ENCODE measurements at regions not wholly inside any gene's neighbourhood (a gene's known extent, or its start where the extent isn't known, plus 50 kb on each side); places are given as distances from the start of the nearest gene placed in this dataset.
"Not testable (repeated sequence)": the region's sequence is repeated elsewhere in the genome, so short reads cannot be mapped to it uniquely, and the experiment has no call there.

DNA sequence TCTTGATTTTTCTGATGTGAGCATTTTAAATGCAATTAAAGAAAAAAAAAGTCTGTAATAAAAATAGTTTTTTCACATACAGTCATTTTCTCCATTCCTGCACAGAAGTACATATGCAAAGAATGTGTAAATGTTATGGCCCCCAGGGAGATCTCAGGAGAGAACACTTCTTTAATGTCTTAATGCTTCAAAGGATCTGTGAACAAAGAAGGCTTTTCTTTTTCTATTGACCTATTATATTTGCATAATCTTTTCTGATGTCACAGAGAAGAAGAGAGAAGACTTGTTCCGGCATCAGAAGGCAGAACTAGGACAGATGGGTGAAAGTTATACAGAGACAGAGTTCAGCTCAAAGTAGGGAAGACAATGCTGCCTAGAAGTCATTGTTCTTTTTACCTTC lies 413.5 kb upstream of the STXBP6 start:
- Histone ChIP-seq H3K36me3 (ENCODE audit: control insufficient read depth in 2 of 2, insufficient read depth in 2 of 2, low read length in 2 of 2) (no peaks in the 10 kb centered on the region), H3K9ac (ENCODE audit: low read depth in 1 of 2, low read length in 2 of 2) (no peak overlapping the region), H3K4me3 (ENCODE audit: low read length in 2 of 2) (no peak overlapping the region), H3K27ac (ENCODE audit: low read depth in 2 of 2, low read length in 2 of 2) (no peak overlapping the region), H3K4me1 (ENCODE audit: control insufficient read depth in 2 of 2, insufficient read depth in 2 of 2, low read length in 2 of 2) (no peaks in the 10 kb centered on the region), H3K9me3 (ENCODE audit: control insufficient read depth in 2 of 2, low read length in 2 of 2) (no peaks in the 10 kb centered on the region), H3K27me3 (ENCODE audit: control insufficient read depth in 2 of 2, insufficient read depth in 2 of 2, low read length in 2 of 2) (no peaks in the 10 kb centered on the region)

DNA sequence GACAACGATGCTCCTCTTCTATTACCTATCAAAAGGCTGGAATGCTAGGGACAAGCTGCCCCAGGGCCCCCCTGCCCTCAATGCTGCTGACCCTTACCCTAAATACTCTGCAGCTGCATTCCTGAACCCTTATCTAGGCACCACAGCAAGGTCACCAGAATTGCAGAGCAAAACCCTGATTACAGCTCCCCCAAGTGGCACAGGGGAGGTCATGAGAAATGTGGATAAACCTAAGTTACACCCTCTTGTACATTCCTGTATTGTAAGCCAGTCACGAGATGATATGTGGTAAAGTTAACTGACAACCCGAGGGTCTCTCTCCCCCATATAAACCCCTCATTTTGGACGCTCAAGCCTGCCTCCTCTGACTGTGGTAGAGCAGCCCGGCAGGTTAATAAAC lies 411.8 kb upstream of the STXBP6 start:
- no peaks in the 10 kb centered on the region for H3K9me3 ChIP-seq (ENCODE audit: control insufficient read depth in 2 of 2, low read length in 2 of 2)
- no peaks in the 10 kb centered on the region for H3K27me3 ChIP-seq (ENCODE audit: control insufficient read depth in 2 of 2, insufficient read depth in 2 of 2, low read length in 2 of 2)
- H3K4me3 ChIP-seq (ENCODE audit: low read length in 2 of 2), result no peak overlapping the region
- no peaks in the 10 kb centered on the region for H3K4me1 ChIP-seq (ENCODE audit: control insufficient read depth in 2 of 2, insufficient read depth in 2 of 2, low read length in 2 of 2)
- no peak overlapping the region for H3K27ac ChIP-seq (ENCODE audit: low read depth in 2 of 2, low read length in 2 of 2)
- H3K9ac ChIP-seq (ENCODE audit: low read depth in 1 of 2, low read length in 2 of 2), result no peak overlapping the region
- no peaks in the 10 kb centered on the region for H3K36me3 ChIP-seq (ENCODE audit: control insufficient read depth in 2 of 2, insufficient read depth in 2 of 2, low read length in 2 of 2)

DNA sequence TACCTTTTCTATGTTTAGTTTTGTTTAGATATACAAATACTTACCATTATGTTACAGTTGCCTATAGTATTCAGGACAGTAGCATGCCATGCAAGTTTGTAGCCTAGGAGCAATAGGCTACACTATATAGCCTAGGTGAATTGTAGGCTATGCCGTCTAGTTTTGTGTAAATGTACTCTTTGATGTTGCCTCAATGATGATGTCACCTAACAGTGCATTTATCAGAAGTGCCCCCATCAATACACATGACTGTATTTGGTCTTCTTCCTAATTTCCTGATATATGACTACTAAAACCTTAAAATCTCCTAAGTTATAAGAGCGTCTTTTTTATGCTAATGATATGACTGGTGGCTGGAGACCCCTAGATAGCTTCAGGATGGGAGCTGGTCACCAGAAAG lies 394.4 kb upstream of the STXBP6 start:
- H3K4me3 ChIP-seq (ENCODE audit: low read length in 2 of 2), result no peak overlapping the region
- H3K9me3 ChIP-seq (ENCODE audit: control insufficient read depth in 2 of 2, low read length in 2 of 2), result no peaks in the 10 kb centered on the region

GRCh38 chr14:25440382-25440781 lies 390.4 kb upstream of the STXBP6 start:
- not testable (repeated sequence) for H3K9ac ChIP-seq (ENCODE audit: low read depth in 1 of 2, low read length in 2 of 2); H3K27ac ChIP-seq (ENCODE audit: low read depth in 2 of 2, low read length in 2 of 2); H3K36me3 ChIP-seq (ENCODE audit: control insufficient read depth in 2 of 2, insufficient read depth in 2 of 2, low read length in 2 of 2); H3K4me1 ChIP-seq (ENCODE audit: control insufficient read depth in 2 of 2, insufficient read depth in 2 of 2, low read length in 2 of 2); H3K27me3 ChIP-seq (ENCODE audit: control insufficient read depth in 2 of 2, insufficient read depth in 2 of 2, low read length in 2 of 2); H3K4me3 ChIP-seq (ENCODE audit: low read length in 2 of 2); H3K9me3 ChIP-seq (ENCODE audit: control insufficient read depth in 2 of 2, low read length in 2 of 2)

More for the DNA sequence above, 394.4 kb upstream of the STXBP6 start:
- Histone ChIP-seq H3K27me3 (ENCODE audit: control insufficient read depth in 2 of 2, insufficient read depth in 2 of 2, low read length in 2 of 2) (no peaks in the 10 kb centered on the region), H3K36me3 (ENCODE audit: control insufficient read depth in 2 of 2, insufficient read depth in 2 of 2, low read length in 2 of 2) (no peaks in the 10 kb centered on the region), H3K27ac (ENCODE audit: low read depth in 2 of 2, low read length in 2 of 2) (no peak overlapping the region), H3K4me1 (ENCODE audit: control insufficient read depth in 2 of 2, insufficient read depth in 2 of 2, low read length in 2 of 2) (no peaks in the 10 kb centered on the region), H3K9ac (ENCODE audit: low read depth in 1 of 2, low read length in 2 of 2) (no peak overlapping the region)

GRCh38 chr14:25436906-25437305 lies 387.0 kb upstream of the STXBP6 start:
- Histone ChIP-seq H3K9ac (ENCODE audit: low read depth in 1 of 2, low read length in 2 of 2) (no peak overlapping the region), H3K9me3 (ENCODE audit: control insufficient read depth in 2 of 2, low read length in 2 of 2) (no peaks in the 10 kb centered on the region), H3K4me1 (ENCODE audit: control insufficient read depth in 2 of 2, insufficient read depth in 2 of 2, low read length in 2 of 2) (no peaks in the 10 kb centered on the region), H3K27ac (ENCODE audit: low read depth in 2 of 2, low read length in 2 of 2) (no peak overlapping the region), H3K36me3 (ENCODE audit: control insufficient read depth in 2 of 2, insufficient read depth in 2 of 2, low read length in 2 of 2) (no peaks in the 10 kb centered on the region), H3K4me3 (ENCODE audit: low read length in 2 of 2) (no peak overlapping the region), H3K27me3 (ENCODE audit: control insufficient read depth in 2 of 2, insufficient read depth in 2 of 2, low read length in 2 of 2) (no peaks in the 10 kb centered on the region)

DNA sequence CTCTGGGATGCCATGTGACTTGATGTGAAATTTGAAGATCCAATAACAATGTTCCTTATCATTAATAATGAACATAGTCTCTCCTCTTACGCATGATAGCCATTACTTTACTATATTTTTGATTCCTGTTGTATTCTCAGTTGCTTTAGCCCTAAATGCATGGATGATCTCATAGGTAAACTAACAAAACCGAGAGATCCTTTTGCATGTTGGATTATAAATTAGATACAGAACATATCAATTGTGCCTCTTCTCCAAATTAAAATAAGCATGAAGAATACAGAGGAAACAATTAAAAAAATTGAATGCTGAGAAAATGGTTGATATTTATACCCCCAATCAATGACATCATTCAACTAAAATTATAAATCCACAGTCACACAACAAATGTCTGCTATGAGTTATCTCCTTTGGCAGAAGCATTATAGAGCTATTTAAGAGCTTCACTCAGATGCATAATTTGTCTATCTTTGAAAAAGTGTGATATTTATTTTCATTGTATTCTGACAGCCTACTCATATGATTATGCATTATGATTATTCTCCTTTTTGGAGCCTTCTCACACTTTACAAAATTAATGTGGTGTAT lies 386.4 kb upstream of the STXBP6 start:
- Histone ChIP-seq H3K4me1 (ENCODE audit: control insufficient read depth in 2 of 2, insufficient read depth in 2 of 2, low read length in 2 of 2) (no peaks in the 10 kb centered on the region), H3K9me3 (ENCODE audit: control insufficient read depth in 2 of 2, low read length in 2 of 2) (no peaks in the 10 kb centered on the region), H3K27me3 (ENCODE audit: control insufficient read depth in 2 of 2, insufficient read depth in 2 of 2, low read length in 2 of 2) (no peaks in the 10 kb centered on the region), H3K4me3 (ENCODE audit: low read length in 2 of 2) (no peak overlapping the region), H3K9ac (ENCODE audit: low read depth in 1 of 2, low read length in 2 of 2) (no peak overlapping the region), H3K36me3 (ENCODE audit: control insufficient read depth in 2 of 2, insufficient read depth in 2 of 2, low read length in 2 of 2) (no peaks in the 10 kb centered on the region), H3K27ac (ENCODE audit: low read depth in 2 of 2, low read length in 2 of 2) (no peak overlapping the region)

DNA sequence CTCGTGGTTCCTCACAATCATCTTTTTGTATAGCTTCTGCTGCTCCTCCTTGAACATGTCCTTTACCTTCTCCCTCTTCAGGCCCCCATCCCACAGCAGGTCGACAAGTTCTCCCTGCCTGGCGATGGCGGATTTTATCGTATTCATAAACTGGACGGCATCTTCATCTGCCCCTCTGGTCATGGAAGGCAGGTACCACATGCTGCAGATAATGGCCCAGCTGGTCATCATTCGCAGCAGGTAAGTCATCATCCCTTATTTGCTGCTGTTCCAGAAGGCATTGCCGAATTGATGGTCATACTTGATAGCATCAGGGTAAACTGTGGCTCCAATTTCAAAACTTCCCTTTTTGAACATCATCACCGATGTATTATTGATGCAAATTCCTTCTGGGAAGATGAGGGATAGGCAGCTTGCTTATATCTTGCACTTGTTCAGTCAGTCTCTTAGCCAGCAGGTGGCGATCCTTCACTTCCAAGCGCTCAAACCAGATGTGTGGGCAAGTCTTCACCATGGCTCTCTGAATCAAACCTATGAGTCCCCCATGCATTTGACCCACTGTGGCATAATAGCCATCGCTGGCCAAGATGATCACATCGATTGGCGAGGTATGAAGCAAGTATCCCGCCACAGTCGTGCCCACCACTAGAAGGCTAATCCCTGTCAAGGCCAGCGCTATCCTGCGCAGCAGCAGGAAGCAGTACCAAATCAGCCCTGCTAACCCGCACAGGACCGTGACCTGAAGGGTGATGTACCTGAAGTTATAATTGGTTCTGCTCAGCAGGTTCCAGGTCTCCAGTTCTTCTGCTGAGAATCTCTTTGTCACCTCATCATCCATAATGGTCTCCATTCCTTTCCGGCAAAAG lies 381.5 kb upstream of the STXBP6 start:
- Histone ChIP-seq H3K9ac (ENCODE audit: low read depth in 1 of 2, low read length in 2 of 2) (no peak overlapping the region), H3K4me1 (ENCODE audit: control insufficient read depth in 2 of 2, insufficient read depth in 2 of 2, low read length in 2 of 2) (no peaks in the 10 kb centered on the region), H3K4me3 (ENCODE audit: low read length in 2 of 2) (no peak overlapping the region), H3K27ac (ENCODE audit: low read depth in 2 of 2, low read length in 2 of 2) (no peak overlapping the region), H3K27me3 (ENCODE audit: control insufficient read depth in 2 of 2, insufficient read depth in 2 of 2, low read length in 2 of 2) (no peaks in the 10 kb centered on the region), H3K9me3 (ENCODE audit: control insufficient read depth in 2 of 2, low read length in 2 of 2) (no peaks in the 10 kb centered on the region), H3K36me3 (ENCODE audit: control insufficient read depth in 2 of 2, insufficient read depth in 2 of 2, low read length in 2 of 2) (no peaks in the 10 kb centered on the region)

DNA sequence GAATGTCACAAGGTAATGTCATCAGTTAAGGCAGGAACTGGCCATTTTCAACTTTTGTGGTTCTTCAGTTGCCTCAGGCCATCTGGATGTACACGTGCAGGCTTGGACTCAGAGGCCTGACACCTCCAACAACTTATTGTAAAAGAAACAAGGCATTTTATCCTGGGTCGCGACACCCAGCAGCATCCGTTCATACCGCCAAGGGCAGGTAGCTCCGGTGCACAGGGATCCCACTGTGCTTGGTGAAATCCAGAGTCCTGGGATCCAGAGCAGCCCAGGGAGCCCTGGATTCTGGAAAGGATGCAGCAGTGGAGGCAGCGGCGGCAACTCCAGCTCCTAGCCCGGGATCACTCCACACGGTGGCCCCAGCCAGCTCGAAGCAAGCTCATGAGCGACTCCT lies 380.9 kb upstream of the STXBP6 start:
- Histone ChIP-seq H3K4me3 (ENCODE audit: low read length in 2 of 2) (no peak overlapping the region), H3K27me3 (ENCODE audit: control insufficient read depth in 2 of 2, insufficient read depth in 2 of 2, low read length in 2 of 2) (no peaks in the 10 kb centered on the region), H3K4me1 (ENCODE audit: control insufficient read depth in 2 of 2, insufficient read depth in 2 of 2, low read length in 2 of 2) (no peaks in the 10 kb centered on the region), H3K27ac (ENCODE audit: low read depth in 2 of 2, low read length in 2 of 2) (no peak overlapping the region), H3K9ac (ENCODE audit: low read depth in 1 of 2, low read length in 2 of 2) (no peak overlapping the region), H3K36me3 (ENCODE audit: control insufficient read depth in 2 of 2, insufficient read depth in 2 of 2, low read length in 2 of 2) (no peaks in the 10 kb centered on the region), H3K9me3 (ENCODE audit: control insufficient read depth in 2 of 2, low read length in 2 of 2) (no peaks in the 10 kb centered on the region)

GRCh38 chr14:25412998-25413397 lies 363.1 kb upstream of the STXBP6 start:
- no peaks in the 10 kb centered on the region for H3K27me3 ChIP-seq (ENCODE audit: control insufficient read depth in 2 of 2, insufficient read depth in 2 of 2, low read length in 2 of 2)
- H3K9ac ChIP-seq (ENCODE audit: low read depth in 1 of 2, low read length in 2 of 2), result no peak overlapping the region
- H3K4me3 ChIP-seq (ENCODE audit: low read length in 2 of 2), result no peak overlapping the region
- no peaks in the 10 kb centered on the region for H3K36me3 ChIP-seq (ENCODE audit: control insufficient read depth in 2 of 2, insufficient read depth in 2 of 2, low read length in 2 of 2)
- no peak overlapping the region for H3K27ac ChIP-seq (ENCODE audit: low read depth in 2 of 2, low read length in 2 of 2)
- no peaks in the 10 kb centered on the region for H3K4me1 ChIP-seq (ENCODE audit: control insufficient read depth in 2 of 2, insufficient read depth in 2 of 2, low read length in 2 of 2)
- H3K9me3 ChIP-seq (ENCODE audit: control insufficient read depth in 2 of 2, low read length in 2 of 2), result no peaks in the 10 kb centered on the region

- Histone ChIP-seq H3K9ac (ENCODE audit: low read depth in 1 of 2, low read length in 2 of 2) (no peak overlapping the region), H3K9me3 (ENCODE audit: control insufficient read depth in 2 of 2, low read length in 2 of 2) (no peaks in the 10 kb centered on the region), H3K27ac (ENCODE audit: low read depth in 2 of 2, low read length in 2 of 2) (no peak overlapping the region), H3K27me3 (ENCODE audit: control insufficient read depth in 2 of 2, insufficient read depth in 2 of 2, low read length in 2 of 2) (no peaks in the 10 kb centered on the region), H3K4me3 (ENCODE audit: low read length in 2 of 2) (no peak overlapping the region), H3K4me1 (ENCODE audit: control insufficient read depth in 2 of 2, insufficient read depth in 2 of 2, low read length in 2 of 2) (no peaks in the 10 kb centered on the region), H3K36me3 (ENCODE audit: control insufficient read depth in 2 of 2, insufficient read depth in 2 of 2, low read length in 2 of 2) (no peaks in the 10 kb centered on the region)
Observed at GRCh38 chr14:25411781-25412757, 362.1 kb upstream of the STXBP6 start.

Data from mucosa of rectum (tissue), 2 donors.